Inflammatory macrophage treated with lipopolysaccharide for 1 hour (primary cell): ENCODE measurements at regions not wholly inside any gene's neighbourhood (a gene's known extent, or its start where the extent isn't known, plus 50 kb on each side); places are given as distances from the start of the nearest gene placed in this dataset.

Source experiments
- DNase-seq, 2 donors: peaks; one replicate each; pipeline ENCODE4 v3.0.0-alpha.2; 2020 to 2022

DNA sequence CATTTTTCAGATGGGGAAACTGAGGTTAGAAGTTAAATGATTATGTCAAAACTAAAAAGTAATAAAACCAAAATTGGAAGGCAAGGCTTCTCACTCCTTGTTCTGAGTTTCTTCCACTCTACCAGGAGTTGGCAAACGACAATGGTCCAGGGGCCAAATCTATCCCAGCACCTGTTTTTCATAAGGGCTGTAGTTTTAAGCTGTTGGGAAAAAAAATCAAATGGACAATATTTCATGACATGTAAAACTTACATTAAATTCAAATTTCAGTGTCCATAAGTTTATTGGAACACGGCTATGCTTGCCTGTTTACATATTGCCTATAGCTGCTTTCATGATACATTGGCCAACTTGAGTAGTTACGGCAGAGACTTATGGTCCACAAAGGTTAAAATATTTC is 56.7 kb upstream of the TMCC3 start:
- DNase-seq = no peak

DNA sequence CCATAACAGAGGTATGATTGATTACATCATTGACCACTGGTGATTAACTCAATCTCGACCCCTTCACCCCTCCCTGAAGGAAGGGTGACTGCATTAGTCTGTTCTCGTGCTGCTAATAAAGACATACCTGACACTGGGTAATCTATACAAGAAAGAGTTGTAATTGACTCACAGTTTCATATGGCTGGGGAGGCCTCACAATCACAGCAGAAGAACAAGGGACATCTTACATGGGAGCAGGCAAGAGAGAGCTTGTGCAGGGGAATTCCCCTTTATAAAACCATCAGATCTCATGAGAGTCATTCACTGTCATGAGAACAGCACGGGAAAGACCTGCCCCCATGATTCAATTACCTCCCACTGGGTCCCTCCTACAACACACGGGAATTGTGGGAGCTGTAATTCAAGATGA is 55.9 kb upstream of the TMCC3 start:
- DNase-seq = peak; percentile 54 to 85

DNA sequence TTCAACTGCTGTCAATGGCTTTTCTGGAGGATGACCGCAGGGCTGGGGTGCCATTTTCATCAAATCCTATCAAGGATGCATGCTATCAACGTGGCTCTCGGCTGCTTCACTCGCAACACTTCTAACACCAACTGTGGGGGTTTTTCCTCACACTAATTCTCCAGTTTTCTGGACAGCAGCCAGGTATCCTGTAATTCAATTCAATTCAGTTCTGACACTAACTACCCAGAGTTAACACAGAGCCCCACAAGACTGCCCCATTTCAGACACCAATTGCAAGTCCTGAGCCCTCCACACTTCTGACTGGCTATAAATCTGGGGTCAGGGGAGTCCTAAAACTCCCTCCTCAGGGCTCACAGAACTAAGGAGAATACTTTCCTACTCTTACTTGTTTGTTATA is 55.3 kb upstream of the TMCC3 start:
- no peak for DNase-seq

DNA sequence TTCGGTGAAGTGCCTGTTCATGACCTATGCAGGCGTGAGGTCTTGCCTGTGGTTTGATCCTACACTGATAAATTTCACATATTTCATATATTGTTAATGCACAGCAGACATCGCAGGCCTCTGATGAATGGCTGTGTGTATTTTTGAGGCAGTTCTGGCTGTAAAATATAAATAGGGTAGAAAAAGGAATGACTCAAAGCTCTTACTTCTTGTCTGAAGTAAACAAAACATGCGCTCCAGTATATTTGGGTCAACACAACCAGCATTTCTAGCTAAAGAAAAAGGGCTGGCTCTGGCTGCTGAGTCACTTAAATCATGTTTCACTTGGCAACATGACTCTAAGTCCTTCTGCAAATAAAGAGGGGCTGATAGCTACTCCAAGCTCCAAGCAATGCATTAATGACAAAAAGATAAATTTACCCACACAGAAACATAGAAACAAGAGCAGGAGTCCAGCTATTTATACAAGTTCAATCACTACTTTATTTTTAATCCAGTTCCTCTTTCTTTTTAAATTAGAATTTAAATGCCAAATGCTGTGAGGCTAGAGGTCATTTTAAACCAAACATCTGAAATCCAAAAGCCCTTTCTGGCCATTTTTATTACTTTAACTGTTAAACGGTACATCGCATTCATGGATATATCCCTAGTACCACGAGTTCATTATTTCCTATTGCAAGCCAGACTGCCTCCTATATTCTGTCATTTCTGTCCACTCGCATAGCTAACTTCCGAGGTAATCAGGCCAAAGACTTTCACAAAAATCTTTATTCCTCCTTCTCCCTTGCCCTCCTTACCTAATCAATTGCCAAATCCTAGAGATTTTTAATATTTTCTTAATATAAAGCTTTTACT is 54.3 kb upstream of the TMCC3 start:
- DNase-seq = no peak

DNA sequence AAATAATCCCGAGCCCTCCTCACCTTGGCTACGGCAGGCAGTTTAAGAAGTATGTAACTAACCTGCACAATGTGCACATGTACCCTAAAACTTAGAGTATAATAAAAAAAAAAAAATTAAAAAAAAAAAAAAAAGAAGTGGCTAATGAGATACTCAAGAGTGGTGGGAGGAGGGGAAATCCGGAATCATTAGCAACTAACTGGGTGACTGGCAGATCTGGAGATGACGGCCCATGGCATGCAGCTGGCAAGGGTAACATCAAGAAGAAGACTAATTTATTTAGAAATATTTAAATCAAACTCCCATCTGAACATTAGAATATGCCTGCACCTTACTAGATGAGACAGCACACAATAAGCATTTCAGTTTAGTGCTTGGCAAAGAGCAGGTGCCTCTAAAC is 52.3 kb upstream of the TMCC3 start:
- peak in 1 of 2 donors; percentile 67 for DNase-seq

DNA sequence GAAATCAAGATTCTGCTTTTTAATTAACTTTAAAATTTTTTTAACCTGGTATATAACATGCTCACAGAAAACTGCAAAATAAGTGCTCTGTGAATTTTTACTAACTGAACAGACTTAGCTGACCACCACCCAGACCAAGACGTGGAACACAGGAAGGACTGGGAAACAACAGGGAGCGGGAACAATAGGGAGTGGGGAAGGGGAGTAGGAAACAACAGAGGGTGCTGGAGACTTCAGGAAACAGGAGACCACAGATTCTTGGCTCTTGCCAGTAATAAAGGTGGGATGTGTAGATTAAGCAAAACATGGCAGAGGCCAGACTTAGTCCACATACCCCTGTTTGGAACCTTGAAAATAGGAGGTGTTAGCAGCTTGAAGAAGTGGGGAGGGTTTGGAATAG is 51.4 kb upstream of the TMCC3 start:
- DNase-seq = no peak

DNA sequence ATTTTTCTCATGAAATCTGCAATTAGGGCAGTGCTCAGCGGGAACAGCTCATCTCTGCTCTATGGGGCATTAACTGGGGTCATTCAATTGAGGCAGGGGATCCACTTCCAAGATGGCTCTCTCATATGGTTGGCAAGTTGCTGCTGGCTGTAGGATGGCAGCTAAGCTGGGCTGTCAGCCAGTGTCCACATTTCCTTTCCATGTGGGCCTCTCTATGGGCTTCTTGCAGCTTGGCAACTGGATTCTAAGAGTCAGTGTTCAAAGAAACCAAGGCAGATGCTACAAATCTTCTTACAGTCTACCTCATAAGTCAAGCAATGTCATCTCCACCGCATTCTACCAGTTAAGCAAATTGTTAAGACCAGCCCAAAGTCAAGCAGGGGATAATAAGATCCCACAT is 50.3 kb upstream of the TMCC3 start:
- no peak for DNase-seq
